GM19023 (cell line): ENCODE measurements at regions not wholly inside any gene's neighbourhood (a gene's known extent, or its start where the extent isn't known, plus 50 kb on each side); places are given as distances from the start of the nearest gene placed in this dataset.

Experiments used
- ATAC-seq: cut with Tn5 transposase; IDR thresholded peaks from one replicate; pipeline ENCODE4 v1.9.1; 2021; ENCODE audit warnings: mild to moderate bottlenecking, moderate library complexity; ENCODE audit not compliant: unreplicated experiment

DNA sequence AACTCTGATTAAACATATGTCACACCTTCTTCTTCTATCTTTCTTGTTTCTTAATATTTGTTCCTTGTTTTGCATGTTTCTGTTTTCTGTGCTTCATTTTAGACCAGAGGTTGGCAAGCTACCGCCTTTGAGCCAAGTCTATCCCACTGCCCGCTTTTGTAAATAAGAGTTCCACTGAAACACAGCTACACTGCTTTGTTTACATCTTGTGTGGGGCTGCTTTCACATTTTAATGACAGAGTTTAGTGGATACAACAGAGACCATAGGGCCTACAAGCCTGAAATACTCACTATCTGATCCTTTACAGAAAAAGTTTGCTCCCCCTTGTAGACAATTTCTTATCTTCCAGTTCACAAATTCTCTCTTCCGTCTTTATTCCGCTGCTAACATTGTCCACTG, 109.4 kb upstream of the SPACA1 start:
- ATAC-seq: no peak

DNA sequence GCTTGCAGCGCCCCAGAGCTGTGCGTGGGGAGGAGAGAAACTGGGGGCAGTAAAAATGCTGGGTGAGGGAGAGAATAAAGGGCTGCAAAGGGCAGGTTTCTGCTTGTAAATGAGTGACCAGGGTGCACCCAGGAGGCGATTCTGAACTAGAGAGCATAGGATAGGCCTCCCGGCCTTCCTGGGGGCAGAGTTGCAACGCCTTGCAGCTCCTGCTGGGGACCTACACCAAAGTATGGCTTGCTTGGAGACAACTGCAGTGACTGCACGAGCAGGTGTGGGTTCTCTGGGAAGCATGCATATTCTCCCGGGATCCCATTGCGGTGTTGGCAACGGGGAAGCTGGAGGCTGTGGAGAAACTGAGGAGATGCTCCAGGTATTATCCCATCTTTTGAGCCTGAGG, 111.6 kb upstream of the SPACA1 start:
- no peak for ATAC-seq

GRCh38 chr6:87935196-87935595, 112.4 kb upstream of the SPACA1 start:
- no peak for ATAC-seq

GRCh38 chr6:87932361-87932760, 115.3 kb upstream of the SPACA1 start:
- ATAC-seq: no peak

GRCh38 chr6:87929843-87930288, 117.8 kb upstream of the SPACA1 start:
- ATAC-seq: peak; percentile 64

- ATAC-seq: no peak
Observed at GRCh38 chr6:87926687-87927086, 121.0 kb upstream of the SPACA1 start.

DNA sequence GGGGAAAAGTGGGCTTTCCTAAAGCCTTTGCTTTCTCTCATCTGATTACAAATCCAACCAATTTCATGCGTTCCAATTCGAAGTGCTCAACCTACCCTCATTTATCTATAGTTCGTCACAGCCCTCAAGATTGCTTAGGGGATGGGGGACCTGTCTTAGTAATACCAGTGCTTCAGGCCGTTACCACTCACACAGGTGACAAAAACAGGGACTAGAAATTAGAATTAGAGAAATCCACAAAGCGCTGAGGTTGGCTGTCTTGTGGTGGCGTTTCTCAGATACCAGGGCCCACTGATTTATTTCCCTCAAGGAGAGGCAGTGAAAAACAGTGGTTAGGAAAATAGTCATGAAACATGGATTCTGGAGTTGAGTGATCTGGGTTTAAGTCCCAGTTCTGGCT, 121.6 kb upstream of the SPACA1 start:
- ATAC-seq: no peak

GRCh38 chr6:87925373-87926060, 122.1 kb upstream of the SPACA1 start:
- peak; percentile 54 for ATAC-seq

DNA sequence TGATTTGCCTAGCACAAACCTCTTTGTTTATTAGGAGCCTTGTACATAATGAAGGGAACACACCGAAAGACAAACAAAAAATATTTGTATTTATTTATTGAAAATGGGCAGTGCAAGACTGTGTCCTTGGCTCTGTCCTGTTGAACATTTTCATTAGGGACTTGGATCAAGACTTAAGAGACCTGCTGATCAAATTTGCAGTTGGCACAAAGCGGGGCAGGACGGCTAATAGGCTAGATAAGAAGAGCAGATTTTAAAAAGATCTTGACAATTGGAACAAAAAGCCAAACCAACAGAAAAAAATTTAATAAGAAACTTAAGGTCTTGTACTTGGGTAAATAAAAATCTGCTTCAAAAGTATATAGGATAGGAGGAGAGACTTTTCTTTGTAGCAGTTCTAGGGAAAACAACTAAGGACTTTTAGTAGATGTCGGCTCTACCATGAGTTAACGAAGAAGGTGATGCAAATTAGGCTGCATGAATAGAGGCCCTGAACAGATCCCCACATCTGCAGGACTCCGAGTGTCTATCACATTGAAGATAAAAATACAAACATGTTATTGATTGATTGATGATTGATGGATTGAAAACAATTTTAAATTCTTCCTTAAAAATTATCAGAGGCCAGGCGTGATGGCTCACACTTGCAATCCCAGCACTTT, 124.1 kb upstream of the SPACA1 start:
- no peak for ATAC-seq

- peak; percentile 62 for ATAC-seq
Observed at GRCh38 chr6:87922947-87923330, 124.7 kb upstream of the SPACA1 start.

DNA sequence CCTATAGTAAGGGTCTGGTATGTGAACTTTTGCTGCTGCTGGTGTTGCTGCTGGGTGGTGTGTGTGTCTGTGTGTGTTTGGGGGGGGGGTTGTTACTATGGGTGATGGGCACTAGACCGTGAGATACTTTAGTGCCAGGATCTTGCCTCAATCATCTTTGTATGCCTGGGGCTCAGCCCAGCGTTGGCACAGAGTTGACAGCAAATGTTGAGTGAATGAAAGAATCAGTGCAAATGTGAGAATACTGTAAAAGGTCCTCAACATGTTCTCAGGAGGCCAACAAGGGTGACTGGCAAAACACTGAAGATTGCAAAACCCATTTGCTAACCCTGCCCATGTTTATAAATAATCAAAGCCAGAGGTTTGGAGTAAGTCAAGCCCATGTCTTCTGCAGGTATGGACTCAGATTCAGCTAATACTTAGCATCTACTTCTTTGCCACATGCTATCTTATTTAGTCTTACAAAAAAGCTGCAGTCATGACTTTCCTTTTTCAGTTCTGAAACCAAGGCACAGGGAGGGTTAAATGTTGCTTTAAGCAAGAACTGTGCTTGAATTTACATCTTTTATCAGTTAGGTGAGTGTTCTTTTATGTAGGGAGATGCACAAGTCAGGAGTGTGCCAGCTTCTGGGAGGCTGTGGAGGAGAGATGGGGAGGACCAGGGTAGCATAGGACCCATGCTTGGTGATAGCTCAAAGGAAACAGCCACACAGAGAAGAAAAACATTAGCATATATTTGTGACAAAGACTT, 125.3 kb upstream of the SPACA1 start:
- peak; percentile 12 for ATAC-seq

- no peak for ATAC-seq
Observed at GRCh38 chr6:87921034-87921433, 126.6 kb upstream of the SPACA1 start.

DNA sequence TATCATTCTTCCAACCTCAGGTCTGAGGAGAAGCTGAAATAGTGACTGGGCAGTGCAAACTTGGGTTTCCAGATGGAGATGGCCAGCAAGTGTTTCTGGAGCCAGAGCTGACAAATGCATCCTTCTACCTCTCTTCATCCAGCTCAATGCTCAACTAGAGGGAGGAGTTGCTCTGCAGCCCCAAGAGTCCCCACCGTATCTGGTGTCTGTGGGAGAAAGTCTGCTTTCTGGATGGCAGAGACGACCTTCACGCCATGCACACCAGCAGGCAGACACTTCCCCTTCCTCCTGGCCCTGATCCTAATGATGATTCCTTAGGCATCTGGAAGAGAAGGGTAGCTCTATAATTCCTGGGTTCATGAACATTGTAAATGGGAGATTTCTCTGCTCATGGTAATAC, 127.4 kb upstream of the SPACA1 start:
- ATAC-seq: no peak

- no peak for ATAC-seq
Observed at GRCh38 chr6:87919416-87919815, 128.2 kb upstream of the SPACA1 start.

DNA sequence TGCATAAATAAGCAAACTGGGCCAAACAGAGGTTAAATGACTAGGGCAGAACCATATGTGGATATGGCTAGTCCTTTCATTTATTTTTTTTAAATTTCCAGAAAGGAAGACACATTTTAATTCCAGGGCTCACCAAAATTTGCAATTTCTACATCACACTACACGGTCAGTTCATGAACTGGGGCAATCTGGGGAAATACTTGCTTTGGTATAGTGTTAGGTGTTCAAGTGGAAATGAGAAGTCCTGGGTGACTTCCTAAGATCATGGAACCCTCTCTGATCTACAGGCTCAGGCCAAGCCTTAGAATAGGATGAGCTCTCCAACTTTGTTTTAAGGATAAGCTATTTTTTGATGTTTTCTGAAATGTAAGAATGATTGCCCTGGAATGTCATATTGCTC, 128.6 kb upstream of the SPACA1 start:
- ATAC-seq: no peak

DNA sequence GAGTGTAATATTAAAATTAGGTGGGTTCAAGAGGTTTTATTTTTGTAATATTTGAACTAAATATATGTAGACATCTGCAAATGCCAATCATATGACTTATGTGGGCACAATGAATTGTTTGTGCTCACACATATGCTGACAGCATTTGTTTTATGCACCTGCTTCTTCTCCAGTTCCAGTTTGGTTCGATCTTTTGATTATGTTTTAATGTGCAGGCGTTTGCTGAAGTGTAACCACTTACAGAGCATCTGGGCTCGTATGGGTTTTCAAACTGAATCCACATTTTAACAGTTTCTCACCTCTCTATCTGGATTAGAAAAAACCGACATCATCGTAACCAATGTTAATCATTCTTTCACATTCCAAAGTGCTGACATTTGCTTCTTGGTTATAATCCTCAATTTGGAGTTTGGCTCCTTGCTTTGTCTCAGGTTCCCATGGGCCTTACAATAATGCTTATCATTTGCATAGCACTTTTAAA, 129.1 kb upstream of the SPACA1 start:
- no peak for ATAC-seq

DNA sequence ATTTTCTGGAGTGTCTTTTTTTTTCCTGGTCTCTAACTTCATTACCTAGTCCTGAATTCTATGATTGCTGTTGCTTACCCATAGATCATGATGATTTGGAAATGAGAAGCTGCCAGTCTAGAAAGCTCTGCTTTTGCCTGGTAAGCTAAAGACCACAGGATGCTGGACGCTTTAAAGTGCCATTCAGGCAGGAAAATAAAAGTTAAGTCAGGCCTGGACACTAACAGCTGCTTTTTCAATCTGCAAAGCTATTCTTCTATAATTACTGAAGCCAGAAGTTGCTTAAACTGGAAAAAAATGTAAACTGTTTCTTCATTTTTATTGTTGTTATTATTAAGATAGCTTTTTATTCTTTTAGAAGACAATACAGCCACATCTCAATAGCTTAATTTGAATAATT, 129.8 kb upstream of the SPACA1 start:
- no peak for ATAC-seq

GRCh38 chr6:87916446-87916845, 131.2 kb upstream of the SPACA1 start:
- no peak for ATAC-seq

DNA sequence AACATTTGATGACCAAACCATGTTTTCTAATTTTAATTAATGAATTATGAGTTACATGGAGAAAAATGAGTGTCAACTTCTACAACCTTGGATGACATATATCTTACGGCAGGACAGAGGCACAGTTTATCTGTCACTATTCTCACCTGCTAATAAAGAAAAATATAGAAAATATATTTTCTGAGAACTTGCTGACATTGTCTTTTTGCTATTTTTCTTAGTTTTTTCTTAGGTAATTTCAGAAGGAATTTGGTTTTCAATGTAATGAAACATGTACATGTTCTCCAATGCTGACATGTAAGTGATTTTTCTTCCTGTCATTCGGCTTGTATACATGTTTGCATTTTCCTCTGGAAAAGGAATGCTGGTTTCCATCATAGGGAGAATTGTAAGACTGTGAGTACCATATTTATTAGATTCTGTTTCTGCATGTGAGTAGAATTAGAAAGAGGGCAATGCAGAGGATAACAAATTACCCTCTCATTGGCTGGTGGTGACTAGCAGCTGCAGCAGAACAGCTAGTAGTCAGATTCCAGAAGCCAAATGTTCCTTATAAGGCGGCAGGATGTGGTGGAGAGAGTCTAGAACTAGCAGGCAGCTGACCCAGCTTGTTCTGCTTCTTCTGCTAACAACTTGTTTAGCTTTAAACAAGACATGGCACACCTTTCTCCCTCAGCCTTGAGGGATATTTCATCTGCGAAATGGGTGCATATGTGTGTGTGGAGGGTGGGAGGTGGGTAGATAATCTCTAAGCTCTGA, 132.8 kb upstream of the SPACA1 start:
- no peak for ATAC-seq

GRCh38 chr6:87913974-87914373, 133.7 kb upstream of the SPACA1 start:
- no peak for ATAC-seq

- no peak for ATAC-seq
Observed at GRCh38 chr6:87912102-87912501, 135.5 kb upstream of the SPACA1 start.
